OCI-LY1 (cell line): ENCODE measurements at regions not wholly inside any gene's neighbourhood (a gene's known extent, or its start where the extent isn't known, plus 50 kb on each side); places are given as distances from the start of the nearest gene placed in this dataset.

Experiments used
- EZH2 ChIP-seq: fragments of 200-600 bp; sonication (generic), shearing (Covaris generic); IDR thresholded peaks from 2 replicates; pipeline ENCODE4 v1.8.0; 2017; ENCODE audit warnings: borderline replicate concordance, mixed run types, mild to moderate bottlenecking, antibody characterized with exemption, low read length, moderate library complexity, mixed read lengths
- TF ChIP-seq, protein P1 (sequence below): fragments of 200-600 bp; sonication (generic), shearing (Covaris generic); IDR thresholded peaks from 2 replicates; pipeline ENCODE4 v1.5.1; 2017; ENCODE audit warnings: mild to moderate bottlenecking, antibody characterized with exemption, low read length, moderate library complexity, mixed read lengths

DNA sequence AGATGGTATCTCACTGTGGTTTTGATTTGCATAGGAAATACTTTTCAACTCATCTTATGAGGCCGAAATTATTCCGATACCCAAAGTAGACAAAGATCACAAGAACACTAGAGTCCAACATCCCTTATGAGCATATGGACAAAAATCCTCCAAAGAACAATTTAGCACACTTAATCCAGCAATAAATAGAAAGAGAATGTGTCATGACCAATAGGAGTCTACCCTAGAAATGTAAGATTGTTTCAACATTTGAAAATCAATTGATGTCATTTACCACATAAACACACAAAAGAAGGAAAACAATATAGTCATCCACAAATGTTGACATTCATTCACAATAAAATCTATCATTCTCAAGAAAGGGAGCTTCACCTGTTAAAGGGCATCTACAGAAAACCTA lies 307.8 kb upstream of the SMIM21 start:
- TF ChIP-seq, protein P1, sequence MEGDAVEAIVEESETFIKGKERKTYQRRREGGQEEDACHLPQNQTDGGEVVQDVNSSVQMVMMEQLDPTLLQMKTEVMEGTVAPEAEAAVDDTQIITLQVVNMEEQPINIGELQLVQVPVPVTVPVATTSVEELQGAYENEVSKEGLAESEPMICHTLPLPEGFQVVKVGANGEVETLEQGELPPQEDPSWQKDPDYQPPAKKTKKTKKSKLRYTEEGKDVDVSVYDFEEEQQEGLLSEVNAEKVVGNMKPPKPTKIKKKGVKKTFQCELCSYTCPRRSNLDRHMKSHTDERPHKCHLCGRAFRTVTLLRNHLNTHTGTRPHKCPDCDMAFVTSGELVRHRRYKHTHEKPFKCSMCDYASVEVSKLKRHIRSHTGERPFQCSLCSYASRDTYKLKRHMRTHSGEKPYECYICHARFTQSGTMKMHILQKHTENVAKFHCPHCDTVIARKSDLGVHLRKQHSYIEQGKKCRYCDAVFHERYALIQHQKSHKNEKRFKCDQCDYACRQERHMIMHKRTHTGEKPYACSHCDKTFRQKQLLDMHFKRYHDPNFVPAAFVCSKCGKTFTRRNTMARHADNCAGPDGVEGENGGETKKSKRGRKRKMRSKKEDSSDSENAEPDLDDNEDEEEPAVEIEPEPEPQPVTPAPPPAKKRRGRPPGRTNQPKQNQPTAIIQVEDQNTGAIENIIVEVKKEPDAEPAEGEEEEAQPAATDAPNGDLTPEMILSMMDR, result no peak
- no peak for TF ChIP-seq EZH2
